H1 (cell line): ENCODE measurements at regions not wholly inside any gene's neighbourhood (a gene's known extent, or its start where the extent isn't known, plus 50 kb on each side); places are given as distances from the start of the nearest gene placed in this dataset.

ENCODE experiments used
- CBX5 ChIP-seq: fragments of 300-800, 300-1000 bp; sonication (generic); IDR thresholded peaks from 2 replicates; pipeline ENCODE4 v1.7.1; 2016; ENCODE audit warnings: antibody characterized with exemption, low read length, low read depth
- CEBPB ChIP-seq: IDR thresholded peaks from 2 replicates; pipeline ENCODE4 v1.6.1; 2012; ENCODE audit warnings: low read depth, low read length
- EP300 ChIP-seq, 2 experiments: IDR thresholded peaks; 1 replicate in 1 of 2; 2 replicates in 1 of 2; pipeline ENCODE4 v1.6.1; 2011 to 2012; ENCODE audit warnings: low read depth in 2 of 2, low read length in 2 of 2, mild to moderate bottlenecking in 2 of 2, borderline replicate concordance in 1 of 2, inconsistent platforms in 1 of 2, moderate library complexity in 1 of 2
- POLR2A ChIP-seq, 2 experiments: IDR thresholded peaks; 1 replicate in 1 of 2; 2 replicates in 1 of 2; pipeline ENCODE4 v1.6.1; 2011; ENCODE audit warnings: low read depth in 2 of 2, low read length in 2 of 2, mild to moderate bottlenecking in 2 of 2; ENCODE audit errors: control extremely low read depth in 1 of 2
- RAD21 ChIP-seq, 2 experiments: IDR thresholded peaks in 1 of 2; conservative IDR thresholded peaks in 1 of 2; 2 replicates each; pipeline ENCODE4 v1.6.1; 2011; ENCODE audit warnings: low read depth in 2 of 2, low read length in 2 of 2, improper control_type of control experiment in 1 of 2, inconsistent platforms in 1 of 2, mild to moderate bottlenecking in 1 of 2, moderate library complexity in 1 of 2
- SIX5 ChIP-seq: IDR thresholded peaks from 2 replicates; pipeline ENCODE4 v1.6.1; 2011; ENCODE audit warnings: mild to moderate bottlenecking, low read depth, low read length
- TAF1 ChIP-seq: IDR thresholded peaks from 2 replicates; pipeline ENCODE4 v1.6.1; 2011; ENCODE audit warnings: mild to moderate bottlenecking, low read depth, low read length
- TF ChIP-seq, protein P1 (sequence below), 3 experiments: IDR thresholded peaks; 1 replicate in 2 of 3; 2 replicates in 1 of 3; pipeline versions ENCODE4 v1.5.1 to v1.6.1; 2011; ENCODE audit warnings: low read length in 3 of 3, mild to moderate bottlenecking in 3 of 3, inconsistent platforms in 2 of 3, low read depth in 1 of 3, moderate library complexity in 1 of 3; ENCODE audit not compliant: insufficient read depth in 1 of 3; ENCODE audit errors: control extremely low read depth in 1 of 3
- TF ChIP-seq, protein P2 (sequence below): IDR thresholded peaks from 2 replicates; pipeline ENCODE4 v1.6.1; 2011; ENCODE audit warnings: low read depth, mild to moderate bottlenecking, low read length; ENCODE audit not compliant: insufficient read depth

DNA sequence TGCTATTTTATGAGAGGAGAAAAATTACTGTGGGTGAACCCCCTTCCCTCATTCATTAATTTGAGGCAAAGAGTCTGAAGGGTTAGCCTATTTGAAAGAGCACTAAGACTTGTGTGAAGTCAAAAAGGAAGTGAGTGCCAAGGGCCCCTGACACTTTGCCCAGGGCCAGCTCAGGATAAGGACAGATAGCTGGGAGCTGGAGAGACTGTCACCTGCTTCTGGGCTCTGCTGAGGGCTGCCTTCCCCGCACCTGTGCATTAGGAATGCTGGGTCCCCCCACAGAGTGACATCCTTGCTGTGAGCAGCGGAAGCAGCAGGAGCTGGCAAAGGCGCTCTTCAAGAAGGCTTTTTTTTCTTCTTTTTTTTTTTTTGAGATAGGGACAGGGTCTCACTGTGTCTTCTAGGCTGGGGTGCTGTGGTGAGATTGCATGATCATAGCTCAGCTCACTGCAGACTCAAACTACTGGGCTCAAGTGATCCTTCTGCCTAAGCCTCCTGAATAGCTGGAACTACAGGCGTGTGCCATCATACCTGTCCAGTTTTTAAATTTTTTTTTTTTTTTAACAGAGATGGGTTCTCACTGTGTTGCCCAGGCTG lies 148.3 kb downstream of the AQP4 start:
- TF ChIP-seq RAD21 (IDR thresholded peaks at IDR 0.05 in 1 of 2, conservative IDR thresholded peaks at IDR 0.05 in 1 of 2; ENCODE audit: low read depth in 2 of 2, low read length in 2 of 2) = no peak
- TF ChIP-seq POLR2A (IDR thresholded peaks at IDR 0.05; ENCODE audit: control extremely low read depth in 1 of 2, low read depth in 2 of 2, low read length in 2 of 2) = no peak
- TF ChIP-seq, protein P1, sequence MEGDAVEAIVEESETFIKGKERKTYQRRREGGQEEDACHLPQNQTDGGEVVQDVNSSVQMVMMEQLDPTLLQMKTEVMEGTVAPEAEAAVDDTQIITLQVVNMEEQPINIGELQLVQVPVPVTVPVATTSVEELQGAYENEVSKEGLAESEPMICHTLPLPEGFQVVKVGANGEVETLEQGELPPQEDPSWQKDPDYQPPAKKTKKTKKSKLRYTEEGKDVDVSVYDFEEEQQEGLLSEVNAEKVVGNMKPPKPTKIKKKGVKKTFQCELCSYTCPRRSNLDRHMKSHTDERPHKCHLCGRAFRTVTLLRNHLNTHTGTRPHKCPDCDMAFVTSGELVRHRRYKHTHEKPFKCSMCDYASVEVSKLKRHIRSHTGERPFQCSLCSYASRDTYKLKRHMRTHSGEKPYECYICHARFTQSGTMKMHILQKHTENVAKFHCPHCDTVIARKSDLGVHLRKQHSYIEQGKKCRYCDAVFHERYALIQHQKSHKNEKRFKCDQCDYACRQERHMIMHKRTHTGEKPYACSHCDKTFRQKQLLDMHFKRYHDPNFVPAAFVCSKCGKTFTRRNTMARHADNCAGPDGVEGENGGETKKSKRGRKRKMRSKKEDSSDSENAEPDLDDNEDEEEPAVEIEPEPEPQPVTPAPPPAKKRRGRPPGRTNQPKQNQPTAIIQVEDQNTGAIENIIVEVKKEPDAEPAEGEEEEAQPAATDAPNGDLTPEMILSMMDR (IDR thresholded peaks at IDR 0.05; ENCODE audit: control extremely low read depth in 1 of 3, insufficient read depth in 1 of 3, low read depth in 1 of 3, low read length in 3 of 3) = no peak
- TF ChIP-seq CEBPB = no peak
- no peak for TF ChIP-seq TAF1
- TF ChIP-seq, protein P2, sequence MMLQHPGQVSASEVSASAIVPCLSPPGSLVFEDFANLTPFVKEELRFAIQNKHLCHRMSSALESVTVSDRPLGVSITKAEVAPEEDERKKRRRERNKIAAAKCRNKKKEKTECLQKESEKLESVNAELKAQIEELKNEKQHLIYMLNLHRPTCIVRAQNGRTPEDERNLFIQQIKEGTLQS = no peak
- TF ChIP-seq SIX5 = no peak
- TF ChIP-seq EP300 (IDR thresholded peaks at IDR 0.05; ENCODE audit: borderline replicate concordance in 1 of 2, low read depth in 2 of 2, low read length in 2 of 2) = no peak
- no peak for TF ChIP-seq CBX5
